NT2/D1 (cell line): ENCODE measurements at regions not wholly inside any gene's neighbourhood (a gene's known extent, or its start where the extent isn't known, plus 50 kb on each side); places are given as distances from the start of the nearest gene placed in this dataset.

Experiments used
- SUZ12 ChIP-seq: IDR thresholded peaks from 2 replicates; pipeline ENCODE4 v1.6.1; 2011; ENCODE audit not compliant: insufficient read length, insufficient read depth; ENCODE audit errors: extremely low read depth
- YY1 ChIP-seq: IDR thresholded peaks from 2 replicates; pipeline ENCODE4 v1.6.1; 2011; ENCODE audit not compliant: insufficient read length, insufficient read depth
- ZNF274 ChIP-seq: IDR thresholded peaks from 2 replicates; pipeline ENCODE4 v1.6.1; 2011; ENCODE audit warnings: mild to moderate bottlenecking, low read depth, low read length

DNA sequence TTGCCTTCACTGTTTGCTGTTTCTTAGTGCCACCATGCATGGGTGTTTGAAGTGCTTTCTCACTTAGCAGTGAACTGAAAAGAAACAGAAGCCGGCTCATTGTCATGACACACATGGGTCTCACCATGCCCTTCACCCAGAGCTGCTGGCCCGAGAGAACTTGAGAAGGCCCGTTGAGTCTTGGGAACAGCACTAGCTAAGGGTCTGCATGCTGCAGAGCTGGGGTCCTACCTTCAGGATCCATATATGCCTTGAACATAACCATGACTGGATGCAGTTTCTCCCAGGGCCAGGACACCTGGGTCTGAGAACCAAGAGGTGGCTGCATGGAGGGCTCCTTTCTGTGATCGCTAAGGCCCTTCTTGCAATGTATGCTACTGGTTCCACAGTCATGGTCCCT lies 245.5 kb upstream of the HS6ST1 start:
- TF ChIP-seq SUZ12 = no peak
- no peak for TF ChIP-seq ZNF274
- TF ChIP-seq YY1 = no peak
